WTC11 (cell line): ENCODE measurements at regions not wholly inside any gene's neighbourhood (a gene's known extent, or its start where the extent isn't known, plus 50 kb on each side); places are given as distances from the start of the nearest gene placed in this dataset.

ENCODE experiments used
- ATAC-seq: fragments of 200-7000 bp; cut with Tn5 transposase; 2 replicates; pipeline ENCODE4 v1.10.0; 2021; ENCODE audit warnings: mild to moderate bottlenecking, moderate library complexity
- CTCF ChIA-PET: fragments of 300-600 bp; sonication (Branson Sonifier 250); formaldehyde crosslinking; loops from one replicate; lab custom pipeline; 2021; ENCODE audit warnings: antibody characterized with exemption; lab: Charles Lee
- POLR2A ChIA-PET: fragments of 350-600 bp; sonication (Branson Sonifier 250); formaldehyde crosslinking; loops from one replicate; lab custom pipeline; 2021; ENCODE audit warnings: antibody characterized with exemption; lab: Charles Lee
- DNase-seq: peaks from one replicate; pipeline ENCODE4 v3.0.0; 2021; ENCODE audit warnings: low spot score
- H3K27ac Mint-ChIP-seq: 2 replicates; pipeline ENCODE4 v1.8.0; 2021; ENCODE audit warnings: mixed read lengths
- H3K27me3 Mint-ChIP-seq: 2 replicates; pipeline ENCODE4 v1.8.0; 2021; ENCODE audit warnings: low read depth, mild to moderate bottlenecking, moderate library complexity, mixed read lengths
- H3K36me3 Mint-ChIP-seq: 2 replicates; pipeline ENCODE4 v1.8.0; 2021; ENCODE audit warnings: mixed read lengths
- H3K4me1 Mint-ChIP-seq: 2 replicates; pipeline ENCODE4 v1.8.0; 2022; ENCODE audit warnings: mixed read lengths
- H3K4me3 Mint-ChIP-seq: 2 replicates; pipeline ENCODE4 v1.8.0; 2021; ENCODE audit warnings: mild to moderate bottlenecking, moderate library complexity, mixed read lengths
- H3K9me3 Mint-ChIP-seq: 2 replicates; pipeline ENCODE4 v1.8.0; 2021; ENCODE audit warnings: mixed read lengths
- ATF1 ChIP-seq: sonication (generic); formaldehyde crosslinking; IDR thresholded peaks from 2 replicates; pipeline ENCODE4 v1.8.1; 2023; ENCODE audit warnings: mild to moderate bottlenecking, moderate library complexity, missing genetic modification reagents
- ATF6 ChIP-seq: sonication (generic); formaldehyde crosslinking; IDR thresholded peaks from 2 replicates; pipeline ENCODE4 v1.8.1; 2023; ENCODE audit warnings: mild to moderate bottlenecking, missing genetic modification reagents
- ESRRA ChIP-seq: sonication (generic); formaldehyde crosslinking; IDR thresholded peaks from 2 replicates; pipeline ENCODE4 v1.8.1; 2022; ENCODE audit warnings: mild to moderate bottlenecking, missing genetic modification reagents, borderline replicate concordance
- FOXP4 ChIP-seq: sonication (generic); formaldehyde crosslinking; IDR thresholded peaks from 2 replicates; pipeline ENCODE4 v1.8.0; 2022; ENCODE audit warnings: mild to moderate bottlenecking, missing genetic modification reagents
- HMGA2 ChIP-seq: fragments of 250-450 bp; sonication (Bioruptor Pico); IDR thresholded peaks from 2 replicates; pipeline ENCODE4 v1.4.0; 2021; ENCODE audit warnings: mild to moderate bottlenecking, moderate library complexity
- PRRX2 ChIP-seq: fragments of 250-450 bp; sonication (Bioruptor Pico); IDR thresholded peaks from 2 replicates; pipeline ENCODE4 v1.8.0; 2021; ENCODE audit warnings: mild to moderate bottlenecking
- SOX15 ChIP-seq: fragments of 250-450 bp; sonication (Bioruptor Pico); IDR thresholded peaks from 2 replicates; pipeline ENCODE4 v1.9.0; 2021; ENCODE audit warnings: mild to moderate bottlenecking
- ZMAT4 ChIP-seq: fragments of 250-450 bp; sonication (Bioruptor Pico); IDR thresholded peaks from 2 replicates; pipeline ENCODE4 v1.9.0; 2021; ENCODE audit warnings: mild to moderate bottlenecking
- ZNF138 ChIP-seq: sonication (generic); formaldehyde crosslinking; conservative IDR thresholded peaks from 2 replicates; pipeline ENCODE4 v1.8.1; 2022; ENCODE audit warnings: mild to moderate bottlenecking, moderate library complexity, missing genetic modification reagents
- ZNF317 ChIP-seq: sonication (generic); formaldehyde crosslinking; IDR thresholded peaks from 2 replicates; pipeline ENCODE4 v1.8.1; 2023; ENCODE audit warnings: low read depth, mild to moderate bottlenecking, moderate library complexity, missing genetic modification reagents, borderline replicate concordance
- ZNF671 ChIP-seq: fragments of 250-450 bp; sonication (Bioruptor Pico); IDR thresholded peaks from 2 replicates; pipeline ENCODE4 v1.8.0; 2021; ENCODE audit warnings: mild to moderate bottlenecking
- TF ChIP-seq, protein P1 (sequence below): sonication (generic); formaldehyde crosslinking; IDR thresholded peaks from 2 replicates; pipeline ENCODE4 v1.8.0; 2022; ENCODE audit warnings: missing genetic modification reagents
- TF ChIP-seq, protein P2 (sequence below): sonication (generic); formaldehyde crosslinking; IDR thresholded peaks from 2 replicates; pipeline ENCODE4 v1.8.1; 2023; ENCODE audit warnings: mild to moderate bottlenecking, missing genetic modification reagents, moderate library complexity
- TF ChIP-seq, protein P3 (sequence below): sonication (generic); formaldehyde crosslinking; IDR thresholded peaks from 2 replicates; pipeline ENCODE4 v1.8.0; 2023; ENCODE audit warnings: mild to moderate bottlenecking, missing genetic modification reagents
- TF ChIP-seq, protein P4 (sequence below): sonication (generic); formaldehyde crosslinking; IDR thresholded peaks from 2 replicates; pipeline ENCODE4 v1.8.1; 2022; ENCODE audit warnings: low read depth, missing genetic modification reagents, borderline replicate concordance
- TF ChIP-seq, protein P5 (sequence below): fragments of 250-450 bp; sonication (Bioruptor Pico); IDR thresholded peaks from 2 replicates; pipeline ENCODE4 v1.9.0; 2021; ENCODE audit warnings: moderate library complexity, mild to moderate bottlenecking, inconsistent platforms, borderline replicate concordance
- TF ChIP-seq, protein P6 (sequence below): fragments of 250-450 bp; sonication (Bioruptor Pico); IDR thresholded peaks from 2 replicates; pipeline ENCODE4 v2.1.2; 2022; ENCODE audit warnings: mild to moderate bottlenecking, moderate library complexity
- TF ChIP-seq, protein P7 (sequence below): sonication (generic); formaldehyde crosslinking; IDR thresholded peaks from 2 replicates; pipeline ENCODE4 v1.8.1; 2023; ENCODE audit warnings: mild to moderate bottlenecking, moderate library complexity, missing genetic modification reagents

- TF ChIP-seq, protein P1, sequence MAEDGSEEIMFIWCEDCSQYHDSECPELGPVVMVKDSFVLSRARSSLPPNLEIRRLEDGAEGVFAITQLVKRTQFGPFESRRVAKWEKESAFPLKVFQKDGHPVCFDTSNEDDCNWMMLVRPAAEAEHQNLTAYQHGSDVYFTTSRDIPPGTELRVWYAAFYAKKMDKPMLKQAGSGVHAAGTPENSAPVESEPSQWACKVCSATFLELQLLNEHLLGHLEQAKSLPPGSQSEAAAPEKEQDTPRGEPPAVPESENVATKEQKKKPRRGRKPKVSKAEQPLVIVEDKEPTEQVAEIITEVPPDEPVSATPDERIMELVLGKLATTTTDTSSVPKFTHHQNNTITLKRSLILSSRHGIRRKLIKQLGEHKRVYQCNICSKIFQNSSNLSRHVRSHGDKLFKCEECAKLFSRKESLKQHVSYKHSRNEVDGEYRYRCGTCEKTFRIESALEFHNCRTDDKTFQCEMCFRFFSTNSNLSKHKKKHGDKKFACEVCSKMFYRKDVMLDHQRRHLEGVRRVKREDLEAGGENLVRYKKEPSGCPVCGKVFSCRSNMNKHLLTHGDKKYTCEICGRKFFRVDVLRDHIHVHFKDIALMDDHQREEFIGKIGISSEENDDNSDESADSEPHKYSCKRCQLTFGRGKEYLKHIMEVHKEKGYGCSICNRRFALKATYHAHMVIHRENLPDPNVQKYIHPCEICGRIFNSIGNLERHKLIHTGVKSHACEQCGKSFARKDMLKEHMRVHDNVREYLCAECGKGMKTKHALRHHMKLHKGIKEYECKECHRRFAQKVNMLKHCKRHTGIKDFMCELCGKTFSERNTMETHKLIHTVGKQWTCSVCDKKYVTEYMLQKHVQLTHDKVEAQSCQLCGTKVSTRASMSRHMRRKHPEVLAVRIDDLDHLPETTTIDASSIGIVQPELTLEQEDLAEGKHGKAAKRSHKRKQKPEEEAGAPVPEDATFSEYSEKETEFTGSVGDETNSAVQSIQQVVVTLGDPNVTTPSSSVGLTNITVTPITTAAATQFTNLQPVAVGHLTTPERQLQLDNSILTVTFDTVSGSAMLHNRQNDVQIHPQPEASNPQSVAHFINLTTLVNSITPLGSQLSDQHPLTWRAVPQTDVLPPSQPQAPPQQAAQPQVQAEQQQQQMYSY (CRISPR knock-in tag), result no peak
- TF ChIP-seq ESRRA (CRISPR knock-in tag) (no peak), SOX15 (no peak), ATF6 (CRISPR knock-in tag) (no peak), ZNF138 (CRISPR knock-in tag) (no peak), FOXP4 (no peak), PRRX2 (CRISPR knock-in tag) (no peak), ZNF671 (no peak), ATF1 (CRISPR knock-in tag) (no peak)
- TF ChIP-seq, protein P2, sequence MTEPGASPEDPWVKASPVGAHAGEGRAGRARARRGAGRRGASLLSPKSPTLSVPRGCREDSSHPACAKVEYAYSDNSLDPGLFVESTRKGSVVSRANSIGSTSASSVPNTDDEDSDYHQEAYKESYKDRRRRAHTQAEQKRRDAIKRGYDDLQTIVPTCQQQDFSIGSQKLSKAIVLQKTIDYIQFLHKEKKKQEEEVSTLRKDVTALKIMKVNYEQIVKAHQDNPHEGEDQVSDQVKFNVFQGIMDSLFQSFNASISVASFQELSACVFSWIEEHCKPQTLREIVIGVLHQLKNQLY (CRISPR knock-in tag), result no peak
- TF ChIP-seq, protein P3, sequence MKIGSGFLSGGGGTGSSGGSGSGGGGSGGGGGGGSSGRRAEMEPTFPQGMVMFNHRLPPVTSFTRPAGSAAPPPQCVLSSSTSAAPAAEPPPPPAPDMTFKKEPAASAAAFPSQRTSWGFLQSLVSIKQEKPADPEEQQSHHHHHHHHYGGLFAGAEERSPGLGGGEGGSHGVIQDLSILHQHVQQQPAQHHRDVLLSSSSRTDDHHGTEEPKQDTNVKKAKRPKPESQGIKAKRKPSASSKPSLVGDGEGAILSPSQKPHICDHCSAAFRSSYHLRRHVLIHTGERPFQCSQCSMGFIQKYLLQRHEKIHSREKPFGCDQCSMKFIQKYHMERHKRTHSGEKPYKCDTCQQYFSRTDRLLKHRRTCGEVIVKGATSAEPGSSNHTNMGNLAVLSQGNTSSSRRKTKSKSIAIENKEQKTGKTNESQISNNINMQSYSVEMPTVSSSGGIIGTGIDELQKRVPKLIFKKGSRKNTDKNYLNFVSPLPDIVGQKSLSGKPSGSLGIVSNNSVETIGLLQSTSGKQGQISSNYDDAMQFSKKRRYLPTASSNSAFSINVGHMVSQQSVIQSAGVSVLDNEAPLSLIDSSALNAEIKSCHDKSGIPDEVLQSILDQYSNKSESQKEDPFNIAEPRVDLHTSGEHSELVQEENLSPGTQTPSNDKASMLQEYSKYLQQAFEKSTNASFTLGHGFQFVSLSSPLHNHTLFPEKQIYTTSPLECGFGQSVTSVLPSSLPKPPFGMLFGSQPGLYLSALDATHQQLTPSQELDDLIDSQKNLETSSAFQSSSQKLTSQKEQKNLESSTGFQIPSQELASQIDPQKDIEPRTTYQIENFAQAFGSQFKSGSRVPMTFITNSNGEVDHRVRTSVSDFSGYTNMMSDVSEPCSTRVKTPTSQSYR, result no peak
These were observed 159.6 kb upstream of the SMIM21 start (continued) for GRCh38 chr18:75587131-75587530.

DNA sequence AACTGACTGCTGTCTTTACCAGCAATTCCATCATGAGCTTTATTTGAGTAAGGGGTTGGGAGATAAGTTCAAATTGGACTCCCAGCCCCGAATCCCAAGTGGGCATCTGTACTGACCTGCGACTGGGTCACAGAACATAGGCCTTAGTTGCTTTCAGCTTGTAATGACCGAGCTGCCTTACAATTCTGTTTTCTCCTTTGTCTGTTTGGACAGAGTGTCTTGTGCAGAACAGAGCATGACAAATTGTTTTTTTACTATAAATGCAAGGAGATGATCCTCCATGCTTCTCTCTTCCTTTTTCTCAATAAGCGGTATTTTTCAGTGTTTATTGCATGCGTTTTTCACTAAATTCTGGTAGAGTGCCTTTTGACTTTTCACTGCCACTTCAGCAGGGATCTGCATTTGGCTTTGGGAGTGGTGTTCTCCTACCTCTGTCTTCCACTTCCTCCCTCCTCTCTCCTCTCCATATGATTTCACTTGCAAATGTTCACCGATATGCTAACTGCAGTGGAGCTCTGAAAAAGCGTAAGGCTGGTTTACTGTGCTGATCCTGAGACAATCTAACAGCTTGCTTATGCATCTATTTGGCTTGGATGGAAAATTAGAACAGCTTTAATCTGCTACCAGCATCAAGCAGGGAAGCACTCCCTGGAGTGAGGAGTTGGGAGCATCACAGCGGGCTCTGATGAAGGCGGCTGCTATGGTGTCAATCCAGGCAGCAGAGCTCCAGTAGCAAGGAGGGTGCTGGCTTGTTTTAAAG is 158.8 kb upstream of the SMIM21 start:
- ATAC-seq, result no peak; the same call in 1 of the 2 replicates
- no peak overlapping the region for H3K27ac Mint-ChIP-seq
- ChIA-PET POLR2A (no interaction called here), CTCF (no interaction called here)
- peaks cover 14% of the 10 kb centered on the region for H3K9me3 Mint-ChIP-seq
- no peaks in the 10 kb centered on the region; the same call in 1 of the 2 replicates for H3K27me3 Mint-ChIP-seq
- H3K4me1 Mint-ChIP-seq, result peaks cover 23% of the 10 kb centered on the region
- H3K36me3 Mint-ChIP-seq, result peaks cover 9% of the 10 kb centered on the region; the same call in 1 of the 2 replicates
- H3K4me3 Mint-ChIP-seq, result no peak overlapping the region
- DNase-seq, result no peak
- TF ChIP-seq, protein P4, sequence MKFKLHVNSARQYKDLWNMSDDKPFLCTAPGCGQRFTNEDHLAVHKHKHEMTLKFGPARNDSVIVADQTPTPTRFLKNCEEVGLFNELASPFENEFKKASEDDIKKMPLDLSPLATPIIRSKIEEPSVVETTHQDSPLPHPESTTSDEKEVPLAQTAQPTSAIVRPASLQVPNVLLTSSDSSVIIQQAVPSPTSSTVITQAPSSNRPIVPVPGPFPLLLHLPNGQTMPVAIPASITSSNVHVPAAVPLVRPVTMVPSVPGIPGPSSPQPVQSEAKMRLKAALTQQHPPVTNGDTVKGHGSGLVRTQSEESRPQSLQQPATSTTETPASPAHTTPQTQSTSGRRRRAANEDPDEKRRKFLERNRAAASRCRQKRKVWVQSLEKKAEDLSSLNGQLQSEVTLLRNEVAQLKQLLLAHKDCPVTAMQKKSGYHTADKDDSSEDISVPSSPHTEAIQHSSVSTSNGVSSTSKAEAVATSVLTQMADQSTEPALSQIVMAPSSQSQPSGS (CRISPR knock-in tag), result no peak
- TF ChIP-seq, protein P5, sequence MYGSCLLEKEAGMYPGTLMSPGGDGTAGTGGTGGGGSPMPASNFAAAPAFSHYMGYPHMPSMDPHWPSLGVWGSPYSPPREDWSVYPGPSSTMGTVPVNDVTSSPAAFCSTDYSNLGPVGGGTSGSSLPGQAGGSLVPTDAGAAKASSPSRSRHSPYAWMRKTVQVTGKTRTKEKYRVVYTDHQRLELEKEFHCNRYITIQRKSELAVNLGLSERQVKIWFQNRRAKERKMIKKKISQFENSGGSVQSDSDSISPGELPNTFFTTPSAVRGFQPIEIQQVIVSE, result no peak
- no peak for TF ChIP-seq ZNF317 (CRISPR knock-in tag)
- TF ChIP-seq, protein P6, sequence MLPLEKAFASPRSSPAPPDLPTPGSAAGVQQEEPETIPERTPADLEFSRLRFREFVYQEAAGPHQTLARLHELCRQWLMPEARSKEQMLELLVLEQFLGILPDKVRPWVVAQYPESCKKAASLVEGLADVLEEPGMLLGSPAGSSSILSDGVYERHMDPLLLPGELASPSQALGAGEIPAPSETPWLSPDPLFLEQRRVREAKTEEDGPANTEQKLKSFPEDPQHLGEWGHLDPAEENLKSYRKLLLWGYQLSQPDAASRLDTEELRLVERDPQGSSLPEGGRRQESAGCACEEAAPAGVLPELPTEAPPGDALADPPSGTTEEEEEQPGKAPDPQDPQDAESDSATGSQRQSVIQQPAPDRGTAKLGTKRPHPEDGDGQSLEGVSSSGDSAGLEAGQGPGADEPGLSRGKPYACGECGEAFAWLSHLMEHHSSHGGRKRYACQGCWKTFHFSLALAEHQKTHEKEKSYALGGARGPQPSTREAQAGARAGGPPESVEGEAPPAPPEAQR (CRISPR knock-in tag), result no peak
- TF ChIP-seq HMGA2, result no peak
- TF ChIP-seq, protein P7, sequence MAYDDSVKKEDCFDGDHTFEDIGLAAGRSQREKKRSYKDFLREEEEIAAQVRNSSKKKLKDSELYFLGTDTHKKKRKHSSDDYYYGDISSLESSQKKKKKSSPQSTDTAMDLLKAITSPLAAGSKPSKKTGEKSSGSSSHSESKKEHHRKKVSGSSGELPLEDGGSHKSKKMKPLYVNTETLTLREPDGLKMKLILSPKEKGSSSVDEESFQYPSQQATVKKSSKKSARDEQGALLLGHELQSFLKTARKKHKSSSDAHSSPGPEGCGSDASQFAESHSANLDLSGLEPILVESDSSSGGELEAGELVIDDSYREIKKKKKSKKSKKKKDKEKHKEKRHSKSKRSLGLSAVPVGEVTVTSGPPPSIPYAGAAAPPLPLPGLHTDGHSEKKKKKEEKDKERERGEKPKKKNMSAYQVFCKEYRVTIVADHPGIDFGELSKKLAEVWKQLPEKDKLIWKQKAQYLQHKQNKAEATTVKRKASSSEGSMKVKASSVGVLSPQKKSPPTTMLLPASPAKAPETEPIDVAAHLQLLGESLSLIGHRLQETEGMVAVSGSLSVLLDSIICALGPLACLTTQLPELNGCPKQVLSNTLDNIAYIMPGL, result no peak
- no peak for TF ChIP-seq ZMAT4 (CRISPR knock-in tag)
